Endodermal cell (in vitro differentiated cells): ENCODE measurements at regions not wholly inside any gene's neighbourhood (a gene's known extent, or its start where the extent isn't known, plus 50 kb on each side); places are given as distances from the start of the nearest gene placed in this dataset.

Experiments
- DNase-seq: peaks from one replicate; pipeline ENCODE4 v3.0.0-alpha.2; 2017
- H3K27ac ChIP-seq: 2 replicates; pipeline ENCODE4 v1.5.1; 2013; ENCODE audit warnings: mild to moderate bottlenecking, low read depth, low read length, moderate library complexity
- H3K27me3 ChIP-seq: 2 replicates; pipeline ENCODE4 v1.6.1; 2013; ENCODE audit warnings: mild to moderate bottlenecking, low read length, moderate library complexity; ENCODE audit not compliant: insufficient read depth, control insufficient read depth, poor library complexity, severe bottlenecking
- H3K36me3 ChIP-seq: 2 replicates; pipeline ENCODE4 v1.7.0; 2013; ENCODE audit warnings: mild to moderate bottlenecking, low read length, moderate library complexity; ENCODE audit not compliant: control insufficient read depth, insufficient read depth
- H3K4me1 ChIP-seq: one replicate; pipeline ENCODE4 v1.7.0; 2013; ENCODE audit warnings: low read length; ENCODE audit not compliant: control insufficient read depth, insufficient read depth
- H3K4me3 ChIP-seq: 2 replicates; pipeline ENCODE4 v1.5.1; 2013; ENCODE audit warnings: mild to moderate bottlenecking, low read length, moderate library complexity
- H3K9ac ChIP-seq: 2 replicates; pipeline ENCODE4 v1.6.1; 2013; ENCODE audit warnings: mild to moderate bottlenecking, low read length, moderate library complexity; ENCODE audit not compliant: poor library complexity, severe bottlenecking; ENCODE audit errors: extremely low read depth
- H3K9me3 ChIP-seq: 2 replicates; pipeline ENCODE4 v1.6.1; 2013; ENCODE audit warnings: mild to moderate bottlenecking, low read length, moderate library complexity; ENCODE audit not compliant: control insufficient read depth
- H3K27ac Mint-ChIP-seq: 2 replicates; pipeline ENCODE4 v1.8.0; 2020; ENCODE audit warnings: mixed read lengths
- H3K27me3 Mint-ChIP-seq: 2 replicates; pipeline ENCODE4 v1.8.0; 2021; ENCODE audit warnings: mild to moderate bottlenecking, mixed read lengths; ENCODE audit not compliant: insufficient read depth
- H3K36me3 Mint-ChIP-seq: 2 replicates; pipeline ENCODE4 v1.8.0; 2020; ENCODE audit warnings: low read depth, mixed read lengths
- H3K4me1 Mint-ChIP-seq: 2 replicates; pipeline ENCODE4 v1.8.0; 2020; ENCODE audit warnings: mixed read lengths
- H3K4me3 Mint-ChIP-seq: 2 replicates; pipeline ENCODE4 v1.8.0; 2020; ENCODE audit warnings: mild to moderate bottlenecking, moderate library complexity, mixed read lengths
- H3K9me3 Mint-ChIP-seq: 2 replicates; pipeline ENCODE4 v1.8.0; 2020; ENCODE audit warnings: mild to moderate bottlenecking, mixed read lengths
- CTCF ChIP-seq: fragments of 200-600 bp; sonication (generic); conservative IDR thresholded peaks from 2 replicates; pipeline ENCODE4 v1.5.0; 2021; ENCODE audit warnings: antibody characterized with exemption, mild to moderate bottlenecking
- WGBS, 2 experiments: methylation state at CpG; one replicate each; pipeline versions ENCODE4 v1.1.5 to v1.1.7; 2013; ENCODE audit warnings: missing lambda C conversion rate in 2 of 2, mixed read lengths in 1 of 2; ENCODE audit not compliant: insufficient coverage in 1 of 2, insufficient read length in 1 of 2; 5-methylcytosine and 5-hydroxymethylcytosine counted together

GRCh38 chr4:57591073-57591472 lies 480.9 kb upstream of the IGFBP7 start:
- H3K9me3 Mint-ChIP-seq: no peaks in the 10 kb centered on the region
- WGBS, 2 experiments: 82 to 83% methylated on average over 4 of the region's 4 CpGs

GRCh38 chr4:57588557-57588956 lies 478.4 kb upstream of the IGFBP7 start:
- no peaks in the 10 kb centered on the region for H3K36me3 Mint-ChIP-seq
- H3K9me3 Mint-ChIP-seq: no peaks in the 10 kb centered on the region
- H3K36me3 ChIP-seq: no peaks in the 10 kb centered on the region
- H3K9ac ChIP-seq: no peak overlapping the region
- H3K9me3 ChIP-seq: peaks cover 5% of the 10 kb centered on the region
- no peak overlapping the region for H3K4me3 Mint-ChIP-seq
- peaks cover 17% of the 10 kb centered on the region for H3K4me1 Mint-ChIP-seq
- peaks cover 7% of the 10 kb centered on the region for H3K4me1 ChIP-seq
- TF ChIP-seq CTCF: no peak
- no peak overlapping the region for H3K27ac ChIP-seq
- no peak overlapping the region for H3K27ac Mint-ChIP-seq
- no peak for DNase-seq
- H3K27me3 Mint-ChIP-seq: peaks cover 28% of the 10 kb centered on the region
- no peak overlapping the region for H3K4me3 ChIP-seq
- peaks cover 28% of the 10 kb centered on the region for H3K27me3 ChIP-seq

More at GRCh38 chr4:57591073-57591472, 480.9 kb upstream of the IGFBP7 start:
- peaks cover 17% of the 10 kb centered on the region for H3K4me1 Mint-ChIP-seq
- Histone ChIP-seq H3K9ac (no peak overlapping the region), H3K27ac (no peak overlapping the region), H3K9me3 (no peaks in the 10 kb centered on the region), H3K4me3 (no peak overlapping the region), H3K27me3 (peaks cover 16% of the 10 kb centered on the region), H3K36me3 (no peaks in the 10 kb centered on the region), H3K4me1 (peaks cover 7% of the 10 kb centered on the region)
- no peaks in the 10 kb centered on the region for H3K36me3 Mint-ChIP-seq
- H3K27me3 Mint-ChIP-seq: peaks cover 14% of the 10 kb centered on the region
- H3K4me3 Mint-ChIP-seq: no peak overlapping the region
- no peak overlapping the region for H3K27ac Mint-ChIP-seq
- DNase-seq: no peak
- TF ChIP-seq CTCF: no peak

DNA sequence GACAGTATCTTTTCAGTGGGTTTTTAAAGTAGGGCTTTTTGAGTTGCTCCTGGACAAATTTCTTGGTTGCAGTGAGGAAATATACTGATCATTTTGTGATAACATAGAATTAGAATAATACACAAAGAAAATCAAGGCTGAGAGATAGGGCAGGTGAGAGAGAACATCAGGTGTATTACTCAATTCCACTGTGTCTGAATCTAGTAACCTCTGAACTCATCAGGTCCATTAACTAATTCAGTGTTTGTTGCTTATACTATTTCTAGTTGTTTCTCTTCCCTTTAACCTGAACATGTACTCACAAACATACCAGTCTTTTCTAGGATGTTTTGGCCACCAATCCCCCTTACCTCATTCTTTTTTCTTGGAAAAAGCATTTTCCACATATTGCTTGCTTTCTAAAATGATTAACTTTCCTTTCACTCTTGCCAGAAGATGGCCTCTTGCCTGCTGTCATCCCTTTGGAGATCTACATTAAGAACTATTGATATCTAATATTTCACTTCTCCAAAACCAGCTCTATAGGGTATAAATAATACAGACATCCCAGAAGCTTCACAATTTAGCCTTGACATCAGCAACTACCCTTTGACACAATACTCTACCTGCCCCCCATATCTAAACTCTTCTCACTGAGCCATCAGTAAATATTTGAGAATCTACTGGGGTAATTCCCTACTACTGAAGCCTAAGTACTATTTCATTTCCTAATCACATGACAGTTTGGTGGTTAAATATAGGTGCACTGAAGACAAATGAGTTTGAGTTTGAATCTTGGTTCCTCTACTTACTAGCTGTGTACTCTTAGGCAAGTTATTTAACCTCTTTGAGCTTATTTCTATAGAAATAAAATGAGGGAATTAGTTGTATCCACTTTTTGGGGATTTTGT lies 470.8 kb upstream of the IGFBP7 start:
- peaks cover 13% of the 10 kb centered on the region for H3K27me3 Mint-ChIP-seq
- Histone ChIP-seq H3K27ac (no peak overlapping the region), H3K4me3 (no peak overlapping the region), H3K9ac (no peak overlapping the region), H3K36me3 (no peaks in the 10 kb centered on the region), H3K9me3 (peaks cover 5% of the 10 kb centered on the region), H3K4me1 (no peaks in the 10 kb centered on the region), H3K27me3 (peaks cover 11% of the 10 kb centered on the region)
- H3K4me3 Mint-ChIP-seq: no peak overlapping the region
- TF ChIP-seq CTCF: no peak
- H3K9me3 Mint-ChIP-seq: no peaks in the 10 kb centered on the region
- DNase-seq: no peak
- peaks cover 7% of the 10 kb centered on the region for H3K4me1 Mint-ChIP-seq
- no peak overlapping the region for H3K27ac Mint-ChIP-seq
- H3K36me3 Mint-ChIP-seq: no peaks in the 10 kb centered on the region
